Umbilical cord (tissue), 1 donor: ENCODE measurements at regions not wholly inside any gene's neighbourhood (a gene's known extent, or its start where the extent isn't known, plus 50 kb on each side); places are given as distances from the start of the nearest gene placed in this dataset.
A peak's percentile ranks its signal among the peaks of the same experiment; 100 is the strongest.
"Not testable (repeated sequence)": the region's sequence is repeated elsewhere in the genome, so short reads cannot be mapped to it uniquely, and the experiment has no call there.

Experiments used
- DNase-seq: peaks from one replicate; pipeline ENCODE4 v3.0.0-alpha.2; 2015; ENCODE audit warnings: low spot score

DNA sequence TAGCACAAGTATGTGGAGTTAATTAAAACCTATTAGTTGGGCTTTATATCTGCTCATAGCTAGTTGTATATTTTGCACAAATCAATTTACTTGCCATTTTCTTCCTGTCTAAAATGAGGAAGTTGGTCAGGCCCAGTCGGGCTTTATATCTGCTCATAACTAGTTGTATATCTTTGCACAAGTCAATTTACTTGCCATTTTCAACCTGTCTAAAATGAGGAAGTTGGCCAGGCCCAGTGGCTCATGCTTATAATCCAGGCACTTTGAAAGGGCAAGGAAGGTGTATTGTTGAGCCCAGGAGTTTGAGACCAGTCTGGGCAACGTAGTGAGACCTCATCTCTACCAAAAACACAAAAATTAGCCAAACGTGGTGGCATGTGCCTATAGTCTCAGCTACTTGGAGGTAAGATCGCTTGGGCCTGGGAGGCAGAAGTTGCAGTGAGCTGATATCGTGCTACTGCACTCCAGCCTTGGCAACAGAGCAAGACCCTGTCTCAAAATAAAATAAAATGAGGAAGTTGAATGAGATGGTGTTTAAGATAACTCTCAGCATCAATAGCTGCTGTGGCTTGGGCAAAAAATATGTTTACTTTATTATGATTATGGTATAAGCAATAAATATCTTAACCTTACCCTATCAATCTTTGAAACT lies 1558.6 kb upstream of the RAG2 start:
- no peak for DNase-seq

DNA sequence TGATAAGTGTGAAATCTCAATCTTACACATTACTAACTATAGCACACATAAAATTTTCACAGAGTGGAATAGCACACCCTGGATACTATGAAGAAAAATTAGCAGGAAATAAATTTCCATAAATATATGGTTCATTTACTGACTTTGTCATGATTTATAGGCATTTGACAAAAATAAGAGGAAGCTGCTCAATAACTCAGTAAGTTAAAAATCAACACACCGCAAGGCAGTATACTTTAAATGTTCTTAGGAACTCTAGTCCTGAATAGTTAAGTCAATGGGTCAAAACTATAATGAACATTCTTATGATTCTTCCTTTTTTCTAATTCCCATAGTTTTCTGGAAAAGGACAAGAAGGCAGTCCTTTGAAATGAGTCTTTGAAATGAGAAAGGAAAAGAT lies 1557.8 kb upstream of the RAG2 start:
- no peak for DNase-seq

GRCh38 chr11:38153985-38154384 lies 1555.9 kb upstream of the RAG2 start:
- no peak for DNase-seq

- DNase-seq, result no peak
Observed at GRCh38 chr11:38143852-38144251, 1545.8 kb upstream of the RAG2 start.

DNA sequence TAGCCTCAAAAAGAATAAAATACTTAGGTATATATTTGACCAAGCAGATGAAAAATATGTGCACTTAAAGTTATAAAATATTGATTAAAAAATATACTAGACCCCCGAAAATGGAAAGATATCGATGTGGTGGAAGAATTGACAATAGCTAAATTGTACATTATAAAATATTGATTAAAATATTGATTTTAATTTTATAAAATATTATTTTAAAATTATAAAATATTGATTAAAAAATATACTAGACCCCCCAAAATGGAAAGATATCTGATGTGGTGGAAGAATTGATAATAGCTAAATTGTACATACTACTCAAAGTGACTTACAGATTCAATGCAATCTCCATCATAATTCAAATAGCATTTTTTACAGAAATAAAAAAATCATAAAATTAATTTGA lies 1540.9 kb upstream of the RAG2 start:
- no peak for DNase-seq

GRCh38 chr11:38136887-38137286 lies 1538.9 kb upstream of the RAG2 start:
- no peak for DNase-seq

GRCh38 chr11:38131535-38131934 lies 1533.5 kb upstream of the RAG2 start:
- no peak for DNase-seq

- no peak for DNase-seq
Observed at GRCh38 chr11:38130976-38131375, 1532.9 kb upstream of the RAG2 start.

DNA sequence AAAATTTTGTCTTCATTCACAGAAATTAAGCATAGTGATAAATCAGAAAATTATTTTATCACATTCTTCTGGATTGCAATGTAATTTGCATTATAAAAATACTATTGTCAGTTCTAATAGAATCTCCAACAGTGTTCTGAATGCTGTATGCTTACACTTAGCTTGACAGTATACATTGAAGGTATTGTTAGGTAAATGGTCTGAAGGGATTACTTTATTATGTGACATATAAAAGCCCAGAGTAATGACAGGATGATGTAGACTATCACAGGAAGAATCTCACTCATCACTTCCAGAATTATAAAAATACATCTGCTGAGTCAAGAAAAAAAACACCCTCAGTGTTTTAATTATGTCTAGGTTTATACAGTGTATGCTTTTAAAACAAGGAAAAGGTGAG lies 1532.5 kb upstream of the RAG2 start:
- no peak for DNase-seq

DNA sequence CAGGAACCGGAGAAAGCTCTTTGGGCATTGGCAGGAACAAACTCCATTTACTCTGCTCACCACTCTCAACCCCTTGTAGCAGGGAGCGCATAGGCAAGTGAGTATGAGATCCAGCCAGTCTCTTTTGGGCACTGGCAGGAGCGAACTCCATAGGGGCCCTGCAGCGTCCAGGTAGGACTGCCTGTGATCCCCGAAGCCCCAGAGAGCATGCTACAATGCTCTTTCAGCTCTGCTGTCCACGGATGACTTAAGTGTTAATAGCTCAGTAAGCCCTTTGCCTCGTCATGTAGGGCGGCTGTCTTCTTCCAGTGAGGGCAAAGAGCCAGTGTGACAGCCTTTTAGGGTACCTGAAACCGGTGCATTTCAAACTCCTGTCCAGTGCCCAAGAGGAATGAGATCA lies 1525.6 kb upstream of the RAG2 start:
- DNase-seq, result no peak

- not testable (repeated sequence) for DNase-seq
Observed at GRCh38 chr11:38116616-38117015, 1518.6 kb upstream of the RAG2 start.

DNA sequence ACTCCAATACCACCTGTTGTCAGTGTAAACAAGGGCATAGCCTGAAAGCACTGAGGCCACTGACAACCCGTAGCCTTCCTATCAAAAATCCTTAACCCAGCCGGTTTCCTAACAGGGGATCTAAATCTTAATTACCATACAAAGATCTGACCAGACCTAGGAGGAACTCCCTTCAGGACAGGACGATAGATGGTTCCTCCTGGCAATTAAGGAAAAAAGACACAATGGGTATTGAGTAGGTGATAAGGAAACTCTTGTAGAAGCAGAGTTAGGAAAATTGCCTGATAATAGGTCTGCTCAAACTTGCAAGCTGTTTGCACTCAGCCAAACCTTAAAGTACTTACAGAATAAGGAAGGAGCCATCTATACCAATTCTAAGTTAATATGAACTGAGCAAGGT lies 1517.3 kb upstream of the RAG2 start:
- not testable (repeated sequence) for DNase-seq

DNA sequence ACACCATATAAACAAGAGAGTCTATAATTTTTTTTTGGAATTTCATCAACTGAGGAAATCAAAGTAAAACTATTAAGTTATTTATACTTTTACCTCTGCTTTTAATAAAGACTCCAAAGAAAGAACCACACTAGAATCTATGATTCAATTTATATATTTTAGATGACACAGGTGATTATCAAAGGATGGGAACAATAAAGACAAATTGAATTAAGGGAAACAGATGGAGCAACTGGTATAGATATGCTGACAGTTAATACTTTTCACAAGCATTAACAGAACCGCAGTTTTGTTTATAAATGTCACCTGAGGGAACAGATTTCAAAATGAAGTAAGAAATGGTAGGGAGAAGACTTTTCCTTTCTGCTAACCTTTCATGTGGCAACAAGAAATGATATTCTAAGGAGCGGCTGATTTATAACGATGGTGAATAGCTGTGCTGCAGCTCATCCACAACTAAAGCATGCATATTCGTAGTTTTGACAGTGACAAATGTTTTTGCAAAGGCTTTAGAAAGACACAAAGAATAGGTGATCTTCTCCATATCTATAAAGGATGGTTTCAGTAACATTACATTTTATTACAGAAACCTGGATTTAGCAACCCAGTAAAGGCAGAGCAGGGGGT lies 1502.9 kb upstream of the RAG2 start:
- DNase-seq, result peak; percentile 33

DNA sequence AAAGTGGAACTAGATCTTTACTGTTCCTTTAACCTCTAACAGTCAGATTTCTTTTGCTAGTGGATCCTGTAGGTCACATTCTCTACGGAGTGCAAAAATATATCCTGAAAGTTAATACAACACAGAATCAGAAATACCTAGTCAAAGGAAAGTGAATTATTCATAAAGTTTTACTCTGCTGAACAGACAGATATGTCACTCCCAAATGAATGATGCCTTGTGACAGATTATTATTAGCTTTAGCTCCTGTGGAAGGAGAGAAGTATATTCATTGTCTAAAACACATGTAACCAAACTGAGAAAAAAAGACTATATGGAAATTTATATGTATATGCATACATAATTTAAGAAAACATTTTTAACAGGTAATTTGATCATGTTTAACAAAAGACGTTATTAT lies 1497.2 kb upstream of the RAG2 start:
- no peak for DNase-seq

GRCh38 chr11:38089726-38090125 lies 1491.7 kb upstream of the RAG2 start:
- DNase-seq, result peak; percentile 82

GRCh38 chr11:38060920-38061319 lies 1462.9 kb upstream of the RAG2 start:
- DNase-seq, result no peak

DNA sequence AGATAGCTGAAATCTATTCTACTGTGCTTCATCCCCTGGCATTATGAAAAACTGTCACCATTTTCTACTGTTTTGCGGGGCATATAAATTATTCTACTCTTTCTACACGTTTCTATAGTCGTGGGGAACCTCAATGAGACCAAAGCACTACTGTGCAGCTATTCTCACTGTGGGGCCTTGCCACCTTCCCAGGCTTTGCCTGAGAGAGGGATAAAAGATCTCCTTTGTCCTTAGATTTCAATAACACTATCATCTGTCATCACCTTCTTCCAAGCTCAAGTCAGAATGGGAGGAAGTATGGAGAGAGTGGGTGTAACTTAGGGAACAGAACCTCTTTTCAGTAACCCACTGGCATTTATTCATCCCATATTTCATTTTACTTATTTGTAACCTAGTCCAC lies 1462.1 kb upstream of the RAG2 start:
- DNase-seq, result no peak

DNA sequence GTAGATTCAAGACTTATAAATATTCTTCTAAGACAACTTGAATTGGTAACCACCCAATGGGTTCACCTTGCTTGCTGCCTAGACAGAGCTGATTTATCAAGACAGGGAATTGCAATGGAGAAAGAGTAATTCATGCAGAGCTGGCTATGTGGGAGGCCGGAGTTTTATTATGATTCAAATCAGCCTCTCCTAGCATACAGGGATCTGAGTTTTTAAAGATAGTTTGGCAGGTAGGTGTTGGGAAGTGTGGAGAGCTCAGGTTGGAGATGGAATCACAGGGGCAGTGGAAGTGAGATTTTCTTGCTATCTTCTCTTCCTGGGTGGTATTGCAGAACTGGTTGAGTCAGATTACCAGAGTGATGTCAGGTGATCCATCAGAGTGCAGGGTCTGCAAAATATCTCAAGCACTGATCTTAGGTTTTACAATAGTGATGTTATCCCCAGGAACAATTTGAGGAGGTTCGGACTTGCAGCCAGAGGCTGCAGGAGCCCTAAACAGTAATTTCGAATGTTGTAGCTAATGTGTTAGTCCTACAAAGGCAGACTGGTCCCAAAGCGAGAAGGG lies 1448.6 kb upstream of the RAG2 start:
- peak; percentile 26 for DNase-seq

DNA sequence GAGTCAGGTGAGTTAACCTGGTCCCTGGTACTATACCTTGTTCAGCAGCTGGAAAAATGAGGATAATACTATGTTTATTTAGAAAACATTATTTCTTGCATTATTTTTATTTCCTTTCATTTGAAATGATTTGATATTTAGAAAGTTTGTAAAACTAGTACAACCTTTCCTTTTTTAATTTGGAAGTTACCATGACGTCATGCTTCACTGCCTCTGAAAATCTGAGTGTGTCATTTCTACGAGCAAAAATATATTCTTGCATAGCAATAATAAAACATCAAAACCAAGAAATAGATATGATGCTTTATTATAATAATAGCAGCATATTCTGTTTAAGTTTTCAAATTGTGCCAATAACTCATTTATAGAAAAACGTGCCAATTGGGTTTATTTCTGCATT lies 1445.0 kb upstream of the RAG2 start:
- DNase-seq, result no peak

DNA sequence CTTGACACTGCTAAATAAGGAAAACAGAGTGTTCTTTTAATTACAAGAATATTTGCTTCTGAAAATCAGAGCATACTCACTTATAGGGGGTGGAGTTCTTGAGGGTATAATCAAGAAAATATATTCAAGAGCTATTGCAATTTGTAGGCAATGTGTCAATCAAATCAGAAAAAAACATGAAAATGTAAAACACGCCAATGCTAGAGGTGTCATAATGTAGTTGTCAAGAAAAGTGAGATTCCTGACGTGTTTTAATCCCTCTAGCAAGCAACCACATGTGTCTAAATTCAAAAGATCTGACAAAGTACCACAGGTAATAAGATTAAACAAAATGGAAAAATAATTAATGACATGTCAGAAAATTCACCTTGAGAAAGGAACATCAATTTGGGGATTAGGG lies 1440.7 kb upstream of the RAG2 start:
- no peak for DNase-seq

GRCh38 chr11:38019072-38019775 lies 1421.2 kb upstream of the RAG2 start:
- DNase-seq, result no peak

DNA sequence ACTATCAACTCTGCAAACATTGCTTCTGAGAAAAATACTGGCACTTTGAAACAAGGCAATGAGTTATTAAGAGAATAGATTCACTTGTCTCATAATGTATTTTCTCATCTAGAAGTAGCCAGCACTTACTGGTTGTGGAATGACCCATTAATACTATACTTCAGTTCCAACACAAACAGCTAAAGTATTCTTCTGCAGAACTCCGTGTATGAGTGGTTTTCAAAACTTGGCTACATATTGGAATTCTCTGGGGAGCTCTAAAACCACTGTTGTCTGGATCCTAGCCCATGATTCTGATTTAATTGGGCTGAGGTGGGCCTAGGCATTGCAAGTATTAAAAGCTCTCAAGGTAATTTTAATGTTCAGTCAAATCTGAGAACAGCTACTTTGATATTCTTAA lies 1416.4 kb upstream of the RAG2 start:
- DNase-seq, result peak; percentile 16

- DNase-seq, result no peak
Observed at GRCh38 chr11:38013157-38013556, 1415.1 kb upstream of the RAG2 start.
